SK-N-SH (cell line): ENCODE measurements at regions not wholly inside any gene's neighbourhood (a gene's known extent, or its start where the extent isn't known, plus 50 kb on each side); places are given as distances from the start of the nearest gene placed in this dataset.

Experiments used
- CTCF ChIA-PET: fragments of 300-600, 350-600 bp; formaldehyde crosslinking; extraction: SDS; loops from one replicate; lab custom pipeline; 2021; lab: Yijun Ruan, JAX
- POLR2A ChIA-PET: fragments of 350-600 bp; sonication (Branson Sonifier 250); formaldehyde crosslinking; extraction: SDS; loops from one replicate; lab custom pipeline; 2020; ENCODE audit warnings: antibody characterized with exemption, inconsistent platforms; lab: Yijun Ruan, JAX
- DNase-seq: peaks from one replicate; pipeline ENCODE4 v3.0.0; 2012
- H2AFZ ChIP-seq: fragments of 200-600 bp; sonication (generic); 2 replicates; pipeline ENCODE4 v1.8.1; 2016; ENCODE audit warnings: antibody characterized with exemption, mild to moderate bottlenecking, low read depth
- H3F3A ChIP-seq: fragments of 200-600 bp; sonication (generic); replicated peaks from 2 replicates; pipeline ENCODE3; 2016; ENCODE audit warnings: antibody characterized with exemption, mild to moderate bottlenecking; ENCODE audit not compliant: insufficient read depth
- H3K27ac ChIP-seq, 2 experiments: fragments of 200-500 bp in 1 of 2; fragments of 200-600 bp in 1 of 2; sonication (Bioruptor generic) in 1 of 2; sonication (generic), shearing (Covaris generic) in 1 of 2; 2 replicates each; pipeline versions ENCODE4 v1.5.1 to v1.6.1; 2014 to 2016; ENCODE audit warnings: low read depth in 2 of 2, inconsistent platforms in 1 of 2, low read length in 1 of 2, mild to moderate bottlenecking in 1 of 2, mixed read lengths in 1 of 2
- H3K27me3 ChIP-seq: fragments of 200-600 bp; sonication (generic), shearing (Covaris generic); 2 replicates; pipeline ENCODE4 v1.6.1; 2016; ENCODE audit warnings: mixed run types; ENCODE audit not compliant: insufficient read depth
- H3K36me3 ChIP-seq, 2 experiments: fragments of 200-500 bp in 1 of 2; fragments of 200-600 bp in 1 of 2; sonication (Bioruptor generic) in 1 of 2; sonication (generic) in 1 of 2; replicated peaks in 1 of 2; 2 replicates each; pipeline versions ENCODE3 to v1.5.1; 2014 to 2016; ENCODE audit warnings: low read length in 1 of 2, mild to moderate bottlenecking in 1 of 2; ENCODE audit not compliant: insufficient read depth in 2 of 2, control insufficient read depth in 1 of 2
- H3K4me1 ChIP-seq, 2 experiments: fragments of 200-500 bp in 1 of 2; fragments of 200-600 bp in 1 of 2; sonication (Bioruptor generic) in 1 of 2; sonication (generic), shearing (Covaris generic) in 1 of 2; 2 replicates each; pipeline versions ENCODE4 v1.5.1 to v1.6.1; 2014 to 2016; ENCODE audit warnings: low read depth in 1 of 2, low read length in 1 of 2, mixed run types in 1 of 2; ENCODE audit not compliant: insufficient read depth in 2 of 2, control insufficient read depth in 1 of 2
- H3K4me2 ChIP-seq: fragments of 200-600 bp; sonication (generic), shearing (Covaris generic); 2 replicates; pipeline ENCODE4 v1.6.1; 2017; ENCODE audit warnings: mixed run types
- H3K4me3 ChIP-seq, 2 experiments: fragments of 200-500 bp in 1 of 2; fragments of 200-600 bp in 1 of 2; sonication (Bioruptor generic) in 1 of 2; sonication (generic), shearing (Covaris generic) in 1 of 2; 2 replicates each; pipeline versions ENCODE4 v1.5.1 to v1.8.1; 2014 to 2016; ENCODE audit warnings: low read depth in 2 of 2, inconsistent platforms in 1 of 2, low read length in 1 of 2, mild to moderate bottlenecking in 1 of 2, mixed read lengths in 1 of 2, moderate library complexity in 1 of 2
- H3K79me2 ChIP-seq: fragments of 200-600 bp; sonication (generic); 2 replicates; pipeline ENCODE4 v1.8.1; 2017; ENCODE audit warnings: mild to moderate bottlenecking; ENCODE audit not compliant: insufficient read depth
- H3K9ac ChIP-seq: fragments of 200-600 bp; sonication (generic); 2 replicates; pipeline ENCODE4 v1.6.1; 2017; ENCODE audit warnings: mixed run types
- H3K9me2 ChIP-seq: fragments of 200-600 bp; sonication (generic); 2 replicates; pipeline ENCODE4 v1.6.1; 2017; ENCODE audit warnings: mixed run types
- H3K9me3 ChIP-seq: fragments of 200-600 bp; sonication (generic); 2 replicates; pipeline ENCODE4 v1.6.1; 2017; ENCODE audit warnings: mixed run types, mild to moderate bottlenecking, moderate library complexity
- H4K20me1 ChIP-seq: fragments of 200-600 bp; sonication (generic); 2 replicates; pipeline ENCODE4 v1.6.1; 2017; ENCODE audit warnings: mild to moderate bottlenecking, mixed run types; ENCODE audit not compliant: insufficient read depth
- CHD2 ChIP-seq: fragments of 150-350 bp; IDR thresholded peaks from 2 replicates; pipeline ENCODE4 v1.6.1; 2018; ENCODE audit warnings: low read length; ENCODE audit not compliant: partially characterized antibody
- EP300 ChIP-seq, 2 experiments: IDR thresholded peaks; 2 replicates each; pipeline versions ENCODE4 v1.4.0 to v1.6.1; 2012; ENCODE audit warnings: borderline replicate concordance in 1 of 2, low read depth in 1 of 2, low read length in 1 of 2
- EZH2phosphoT487 ChIP-seq: fragments of 200-600 bp; sonication (generic); IDR thresholded peaks from 2 replicates; pipeline ENCODE4 v1.6.1; 2017; ENCODE audit warnings: low read depth, mixed run types, mild to moderate bottlenecking, antibody characterized with exemption, moderate library complexity, borderline replicate concordance
- FOXJ3 ChIP-seq: sonication (generic); formaldehyde crosslinking; IDR thresholded peaks from 2 replicates; pipeline ENCODE4 v1.5.1; 2020; ENCODE audit warnings: mild to moderate bottlenecking, missing genetic modification reagents
- FOXM1 ChIP-seq: IDR thresholded peaks from 2 replicates; pipeline ENCODE4 v1.4.0; 2012; ENCODE audit warnings: low read depth, mild to moderate bottlenecking
- GABPA ChIP-seq: IDR thresholded peaks from 2 replicates; pipeline ENCODE4 v1.4.0; 2012; ENCODE audit warnings: low read depth, mild to moderate bottlenecking
- GATA2 ChIP-seq: sonication (generic); formaldehyde crosslinking; IDR thresholded peaks from 2 replicates; pipeline ENCODE4 v1.5.0; 2020; ENCODE audit warnings: mild to moderate bottlenecking, missing genetic modification reagents
- MAX ChIP-seq: IDR thresholded peaks from 2 replicates; pipeline ENCODE4 v1.4.0; 2012; ENCODE audit warnings: low read depth
- MEF2A ChIP-seq: IDR thresholded peaks from 2 replicates; pipeline ENCODE4 v1.4.0; 2012; ENCODE audit warnings: low read depth, borderline replicate concordance
- POLR2AphosphoS5 ChIP-seq: IDR thresholded peaks from 2 replicates; pipeline ENCODE4 v1.6.1; 2012; ENCODE audit warnings: low read depth, low read length
- RAD21 ChIP-seq: IDR thresholded peaks from 2 replicates; pipeline ENCODE4 v1.6.1; 2012; ENCODE audit warnings: mild to moderate bottlenecking, low read length
- RFX5 ChIP-seq: IDR thresholded peaks from 2 replicates; pipeline ENCODE4 v1.6.1; 2012; ENCODE audit warnings: mild to moderate bottlenecking, improper control_type of control experiment, low read length
- SIN3A ChIP-seq: IDR thresholded peaks from 2 replicates; pipeline ENCODE4 v1.6.1; 2012; ENCODE audit warnings: low read depth, mild to moderate bottlenecking, low read length, moderate library complexity, borderline replicate concordance
- TCF12 ChIP-seq: IDR thresholded peaks from 2 replicates; pipeline ENCODE4 v1.4.0; 2012
- WGBS: methylation state at CpG from one replicate; pipeline ENCODE4 v1.1.6; 2017; ENCODE audit warnings: low lambda C conversion rate; 5-methylcytosine and 5-hydroxymethylcytosine counted together
- TF ChIP-seq, protein P1 (sequence below): fragments of 150-350 bp; IDR thresholded peaks from 2 replicates; pipeline ENCODE4 v1.6.1; 2016; ENCODE audit warnings: mild to moderate bottlenecking, low read depth, low read length
- TF ChIP-seq, protein P2 (sequence below): IDR thresholded peaks from 2 replicates; pipeline ENCODE4 v1.4.0; 2012; ENCODE audit warnings: low read depth, borderline replicate concordance
- TF ChIP-seq, protein P3 (sequence below): fragments of 200-600 bp; sonication (generic); IDR thresholded peaks from 2 replicates; pipeline ENCODE4 v1.6.1; 2017; ENCODE audit warnings: antibody characterized with exemption, mild to moderate bottlenecking, moderate library complexity

DNA sequence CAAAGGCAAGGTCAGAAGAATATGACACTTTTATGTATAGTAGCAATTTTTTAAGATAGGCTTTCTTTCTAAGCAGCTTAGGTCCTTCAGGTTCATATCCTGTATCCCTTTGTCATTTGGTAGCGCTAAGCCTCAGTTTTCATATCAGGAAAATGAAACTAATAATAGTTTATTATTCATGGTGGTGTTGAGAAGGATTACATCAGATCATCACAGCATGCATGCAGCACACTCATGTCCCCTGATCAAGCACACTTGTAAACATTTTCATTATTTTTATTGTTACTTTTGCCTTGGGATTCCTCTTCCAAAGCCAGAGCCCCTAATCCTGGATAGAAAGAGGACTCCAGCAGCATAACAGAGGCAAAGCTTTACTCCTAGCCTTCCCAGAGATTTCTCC, 70.2 kb upstream of the ADGRF1 start:
- H3K4me2 ChIP-seq: no peak overlapping the region
- H3K4me1 ChIP-seq: no peaks in the 10 kb centered on the region
- POLR2A ChIA-PET: no interaction called here
- no peak overlapping the region for H3K4me3 ChIP-seq
- TF ChIP-seq RFX5: no peak
- TF ChIP-seq, protein P1, sequence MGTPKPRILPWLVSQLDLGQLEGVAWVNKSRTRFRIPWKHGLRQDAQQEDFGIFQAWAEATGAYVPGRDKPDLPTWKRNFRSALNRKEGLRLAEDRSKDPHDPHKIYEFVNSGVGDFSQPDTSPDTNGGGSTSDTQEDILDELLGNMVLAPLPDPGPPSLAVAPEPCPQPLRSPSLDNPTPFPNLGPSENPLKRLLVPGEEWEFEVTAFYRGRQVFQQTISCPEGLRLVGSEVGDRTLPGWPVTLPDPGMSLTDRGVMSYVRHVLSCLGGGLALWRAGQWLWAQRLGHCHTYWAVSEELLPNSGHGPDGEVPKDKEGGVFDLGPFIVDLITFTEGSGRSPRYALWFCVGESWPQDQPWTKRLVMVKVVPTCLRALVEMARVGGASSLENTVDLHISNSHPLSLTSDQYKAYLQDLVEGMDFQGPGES: no peak
- TF ChIP-seq, protein P2, sequence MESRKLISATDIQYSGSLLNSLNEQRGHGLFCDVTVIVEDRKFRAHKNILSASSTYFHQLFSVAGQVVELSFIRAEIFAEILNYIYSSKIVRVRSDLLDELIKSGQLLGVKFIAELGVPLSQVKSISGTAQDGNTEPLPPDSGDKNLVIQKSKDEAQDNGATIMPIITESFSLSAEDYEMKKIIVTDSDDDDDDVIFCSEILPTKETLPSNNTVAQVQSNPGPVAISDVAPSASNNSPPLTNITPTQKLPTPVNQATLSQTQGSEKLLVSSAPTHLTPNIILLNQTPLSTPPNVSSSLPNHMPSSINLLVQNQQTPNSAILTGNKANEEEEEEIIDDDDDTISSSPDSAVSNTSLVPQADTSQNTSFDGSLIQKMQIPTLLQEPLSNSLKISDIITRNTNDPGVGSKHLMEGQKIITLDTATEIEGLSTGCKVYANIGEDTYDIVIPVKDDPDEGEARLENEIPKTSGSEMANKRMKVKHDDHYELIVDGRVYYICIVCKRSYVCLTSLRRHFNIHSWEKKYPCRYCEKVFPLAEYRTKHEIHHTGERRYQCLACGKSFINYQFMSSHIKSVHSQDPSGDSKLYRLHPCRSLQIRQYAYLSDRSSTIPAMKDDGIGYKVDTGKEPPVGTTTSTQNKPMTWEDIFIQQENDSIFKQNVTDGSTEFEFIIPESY: no peak
- no peak for TF ChIP-seq FOXJ3 (CRISPR knock-in tag)
- TF ChIP-seq MEF2A: no peak
- TF ChIP-seq SIN3A: no peak
- no peak for TF ChIP-seq GABPA
- TF ChIP-seq, all 33 proteins: peak for 0
- no peak overlapping the region for H3K9ac ChIP-seq
- WGBS: 86% methylated on average over 1 of the region's 1 CpG
- H4K20me1 ChIP-seq: no peaks in the 10 kb centered on the region
- no peaks in the 10 kb centered on the region for H3K36me3 ChIP-seq
- CTCF ChIA-PET: interaction anchor here (0.6 to 4.2 kb wide), 5 partner anchors 14 to 232 kb away, joined by 3 to 17 read pairs (median 3); partner anchors contain the start of gene TNFRSF21
- H3F3A ChIP-seq: no peaks in the 10 kb centered on the region
- H3K79me2 ChIP-seq: no peaks in the 10 kb centered on the region
- DNase-seq: no peak
- no peak overlapping the region for H2AFZ ChIP-seq
- no peaks in the 10 kb centered on the region for H3K27me3 ChIP-seq
- no peak overlapping the region for H3K27ac ChIP-seq
- H3K9me2 ChIP-seq: no peaks in the 10 kb centered on the region
- H3K9me3 ChIP-seq: no peaks in the 10 kb centered on the region

- POLR2A ChIA-PET: no interaction called here
- no peak overlapping the region for H3K27ac ChIP-seq
- H3F3A ChIP-seq: no peaks in the 10 kb centered on the region
- WGBS: 42% methylated on average over 1 of the region's 1 CpG
- DNase-seq: no peak
- no peak overlapping the region for H3K4me2 ChIP-seq
- TF ChIP-seq, protein P3, sequence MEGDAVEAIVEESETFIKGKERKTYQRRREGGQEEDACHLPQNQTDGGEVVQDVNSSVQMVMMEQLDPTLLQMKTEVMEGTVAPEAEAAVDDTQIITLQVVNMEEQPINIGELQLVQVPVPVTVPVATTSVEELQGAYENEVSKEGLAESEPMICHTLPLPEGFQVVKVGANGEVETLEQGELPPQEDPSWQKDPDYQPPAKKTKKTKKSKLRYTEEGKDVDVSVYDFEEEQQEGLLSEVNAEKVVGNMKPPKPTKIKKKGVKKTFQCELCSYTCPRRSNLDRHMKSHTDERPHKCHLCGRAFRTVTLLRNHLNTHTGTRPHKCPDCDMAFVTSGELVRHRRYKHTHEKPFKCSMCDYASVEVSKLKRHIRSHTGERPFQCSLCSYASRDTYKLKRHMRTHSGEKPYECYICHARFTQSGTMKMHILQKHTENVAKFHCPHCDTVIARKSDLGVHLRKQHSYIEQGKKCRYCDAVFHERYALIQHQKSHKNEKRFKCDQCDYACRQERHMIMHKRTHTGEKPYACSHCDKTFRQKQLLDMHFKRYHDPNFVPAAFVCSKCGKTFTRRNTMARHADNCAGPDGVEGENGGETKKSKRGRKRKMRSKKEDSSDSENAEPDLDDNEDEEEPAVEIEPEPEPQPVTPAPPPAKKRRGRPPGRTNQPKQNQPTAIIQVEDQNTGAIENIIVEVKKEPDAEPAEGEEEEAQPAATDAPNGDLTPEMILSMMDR: no peak
- TF ChIP-seq GATA2 (CRISPR knock-in tag): no peak
- TF ChIP-seq EP300 (IDR thresholded peaks at IDR 0.05; ENCODE audit: borderline replicate concordance in 1 of 2, low read depth in 1 of 2, low read length in 1 of 2): no peak
- TF ChIP-seq POLR2AphosphoS5: no peak
- no peak for TF ChIP-seq MAX
- TF ChIP-seq SIN3A: no peak
- no peak for TF ChIP-seq RAD21
- TF ChIP-seq MEF2A: no peak
- TF ChIP-seq TCF12: no peak
- no peak for TF ChIP-seq EZH2phosphoT487
- TF ChIP-seq FOXM1: no peak
- no peak for TF ChIP-seq CHD2
- TF ChIP-seq, all 33 proteins: peak for 0
- no peaks in the 10 kb centered on the region for H3K36me3 ChIP-seq
- CTCF ChIA-PET: interaction anchor here (0.7 to 4.2 kb wide), 5 partner anchors 13 to 199 kb away, joined by 3 to 17 read pairs (median 4); partner anchors contain the start of gene TNFRSF21
- no peaks in the 10 kb centered on the region for H3K79me2 ChIP-seq
- no peak overlapping the region for H2AFZ ChIP-seq
- no peaks in the 10 kb centered on the region for H3K9me3 ChIP-seq
- H3K4me3 ChIP-seq: no peak overlapping the region
- no peaks in the 10 kb centered on the region for H3K4me1 ChIP-seq
- no peak overlapping the region for H3K9ac ChIP-seq
- H3K27me3 ChIP-seq: no peaks in the 10 kb centered on the region
- no peaks in the 10 kb centered on the region for H4K20me1 ChIP-seq
- no peaks in the 10 kb centered on the region for H3K9me2 ChIP-seq
Observed at GRCh38 chr6:47111685-47112084, 69.6 kb upstream of the ADGRF1 start.
